Stimulated activated CD4-positive, alpha-beta T cell treated with anti-CD3 and anti-CD28 coated beads, Interleukin-1b, Interleukin-23, amount 100 ng/mL, for 48 hours (primary cell): ENCODE measurements at regions not wholly inside any gene's neighbourhood (a gene's known extent, or its start where the extent isn't known, plus 50 kb on each side); places are given as distances from the start of the nearest gene placed in this dataset.
A peak's percentile ranks its signal among the peaks of the same experiment; 100 is the strongest.
"Not testable (repeated sequence)": the region's sequence is repeated elsewhere in the genome, so short reads cannot be mapped to it uniquely, and the experiment has no call there.

ENCODE experiments used
- DNase-seq: peaks from one replicate; pipeline ENCODE4 v3.0.0-alpha.2; 2020

GRCh38 chrX:43238461-43238945 is 417.6 kb upstream of the MAOA start:
- no peak for DNase-seq

GRCh38 chrX:43239356-43239755 is 416.7 kb upstream of the MAOA start:
- no peak for DNase-seq

GRCh38 chrX:43255596-43255995 is 400.5 kb upstream of the MAOA start:
- no peak for DNase-seq

DNA sequence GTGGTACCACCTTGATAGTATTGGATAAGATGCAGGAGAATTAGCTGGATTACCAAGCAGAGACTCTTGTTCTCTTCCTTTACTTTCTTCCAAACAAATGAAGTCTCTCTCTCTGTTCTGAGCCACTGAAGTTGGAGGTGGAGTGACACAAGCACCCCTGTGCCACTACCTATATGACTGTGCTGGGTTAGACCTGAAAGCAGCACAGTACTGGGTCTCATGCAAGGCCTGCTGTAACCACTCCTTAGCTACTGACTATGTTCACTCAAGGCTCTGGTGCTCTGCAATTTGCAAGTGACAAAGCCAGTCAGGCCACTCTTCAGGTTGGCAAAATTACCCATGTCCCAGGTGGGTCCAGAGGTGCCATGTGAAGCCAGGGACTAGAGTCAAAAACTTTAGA is 389.6 kb upstream of the MAOA start:
- DNase-seq, result no peak

DNA sequence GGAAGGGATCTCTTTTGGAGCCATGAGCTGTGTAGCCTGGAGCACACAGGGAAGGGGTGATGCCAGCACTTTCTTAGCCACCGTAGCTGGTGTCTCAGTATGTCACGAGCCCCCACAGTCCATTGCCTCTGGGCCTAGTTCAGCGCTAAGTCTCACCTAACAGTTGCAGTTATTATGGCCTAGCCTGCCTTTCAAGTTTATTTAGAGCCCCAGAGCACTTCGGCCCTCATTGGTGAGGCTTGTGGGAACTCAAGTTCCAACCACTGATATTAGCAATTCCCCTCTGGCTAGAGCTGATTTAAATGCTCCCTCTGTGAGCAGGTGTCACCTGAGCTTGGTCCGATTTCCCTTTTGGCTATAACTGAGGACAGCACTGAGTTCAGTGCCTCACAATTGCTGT is 388.4 kb upstream of the MAOA start:
- DNase-seq, result no peak

DNA sequence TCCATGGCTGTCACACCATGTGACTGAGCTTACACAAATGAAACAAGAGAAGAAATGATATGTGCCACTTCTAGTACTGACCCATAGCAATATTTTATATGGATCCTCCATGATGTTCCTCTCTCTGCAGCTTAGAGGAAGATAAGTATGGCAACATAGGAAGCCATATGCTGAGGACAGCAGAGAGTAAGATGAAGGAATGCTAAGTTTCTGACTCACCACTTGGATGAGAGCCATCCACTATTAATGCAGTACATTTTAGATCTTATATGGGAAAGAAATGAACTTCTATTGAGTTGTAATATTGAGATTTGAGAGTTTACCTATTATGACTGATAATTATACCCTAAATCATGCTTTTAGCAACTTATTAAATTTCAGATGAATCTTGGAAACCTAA is 386.9 kb upstream of the MAOA start:
- DNase-seq, result no peak

DNA sequence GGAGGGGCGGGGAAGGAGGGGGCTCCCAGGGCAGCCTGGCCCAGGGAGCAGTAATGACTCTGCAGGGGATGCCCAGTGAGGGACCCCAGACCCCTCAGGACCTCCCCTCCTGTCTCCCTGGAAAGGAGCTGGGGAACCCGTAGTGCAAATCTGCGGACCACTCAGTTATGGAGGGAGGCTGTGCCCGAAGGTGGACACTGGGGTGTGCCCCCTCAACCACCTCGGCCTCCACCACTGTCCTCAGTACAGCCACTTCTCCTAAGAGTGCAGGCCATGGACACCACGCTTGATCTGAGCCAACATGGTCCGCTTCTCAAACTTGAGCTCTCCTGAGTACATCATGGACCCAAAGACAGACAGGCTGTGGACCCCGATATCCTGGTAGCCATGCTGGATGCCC is 378.2 kb upstream of the MAOA start:
- DNase-seq, result no peak

DNA sequence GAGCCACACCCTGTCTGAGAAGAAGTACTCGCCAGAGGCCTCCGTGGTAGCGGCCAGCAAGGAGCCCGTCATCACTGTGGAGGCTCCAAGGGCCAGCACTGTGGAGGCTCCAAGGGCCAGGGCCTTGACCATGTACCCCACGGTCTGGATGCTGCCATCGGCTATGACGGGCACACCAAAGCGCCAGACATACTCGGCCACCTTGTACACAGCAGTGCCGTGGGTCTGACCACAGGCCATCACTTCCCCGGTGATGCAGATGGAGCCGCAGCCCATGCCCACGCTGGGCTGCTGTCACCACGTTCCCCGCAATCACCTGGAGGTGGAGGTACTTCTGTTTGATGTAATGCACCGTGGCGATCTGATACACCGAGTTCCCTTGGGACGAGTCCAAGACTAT is 377.7 kb upstream of the MAOA start:
- no peak for DNase-seq

GRCh38 chrX:43279341-43279808 is 376.7 kb upstream of the MAOA start:
- no peak for DNase-seq

DNA sequence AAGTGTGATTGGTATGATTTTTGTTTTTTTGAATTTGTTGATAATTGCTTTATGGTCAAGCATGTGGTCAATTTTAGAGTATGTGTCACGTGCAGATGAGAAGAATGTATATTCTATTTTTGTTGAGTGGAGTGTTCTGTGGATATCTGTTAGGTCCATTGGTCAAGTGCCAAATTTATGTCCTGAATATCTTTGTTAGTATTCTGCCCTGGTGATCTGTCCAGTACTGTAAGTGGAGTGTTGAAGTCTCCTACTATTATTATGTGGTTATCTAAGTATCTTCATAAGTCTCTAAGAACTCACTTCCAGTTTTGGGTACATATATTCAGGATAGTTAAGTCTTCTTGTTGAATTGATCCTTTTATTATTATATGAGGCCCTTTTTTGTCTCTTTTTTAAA is 372.9 kb upstream of the MAOA start:
- no peak for DNase-seq

GRCh38 chrX:43311625-43312024 is 344.5 kb upstream of the MAOA start:
- not testable (repeated sequence) for DNase-seq

GRCh38 chrX:43313035-43313434 is 343.1 kb upstream of the MAOA start:
- DNase-seq, result no peak

DNA sequence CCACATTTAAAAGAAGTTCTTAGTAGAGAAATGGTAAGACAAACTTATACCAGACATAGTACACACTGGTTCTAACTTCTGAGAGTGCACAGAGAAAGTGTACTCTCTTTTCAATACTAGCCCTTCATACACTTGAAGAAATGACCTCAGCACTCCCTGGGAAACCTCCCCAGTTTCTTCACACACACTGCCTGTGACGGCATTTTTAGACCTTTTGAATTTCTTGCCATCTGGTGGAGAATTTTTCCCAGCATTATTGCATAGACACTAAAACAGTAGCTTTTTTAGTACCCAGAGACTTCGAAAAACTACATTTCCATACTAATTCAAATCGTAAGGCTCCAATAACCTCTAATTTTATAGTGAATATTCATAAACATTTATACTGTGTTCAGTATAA is 341.6 kb upstream of the MAOA start:
- no peak for DNase-seq

DNA sequence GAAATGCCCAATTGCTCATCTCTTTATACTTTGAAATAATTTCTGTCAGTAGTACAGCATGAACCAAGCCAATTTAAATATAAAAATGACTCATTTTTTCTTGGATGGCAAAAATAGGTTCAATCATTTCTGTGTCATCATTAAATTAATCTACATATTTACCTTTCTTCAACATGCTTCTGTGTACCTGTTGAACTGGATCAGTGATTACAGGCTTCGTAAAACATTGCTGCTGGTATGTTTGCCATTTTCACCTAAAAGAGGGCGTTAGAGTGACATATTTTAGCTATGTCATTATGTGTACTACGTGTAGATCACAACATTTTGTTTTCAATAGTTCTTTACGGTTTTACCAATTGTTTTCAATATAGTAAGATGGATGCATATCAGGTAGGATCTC is 340.5 kb upstream of the MAOA start:
- DNase-seq, result no peak

DNA sequence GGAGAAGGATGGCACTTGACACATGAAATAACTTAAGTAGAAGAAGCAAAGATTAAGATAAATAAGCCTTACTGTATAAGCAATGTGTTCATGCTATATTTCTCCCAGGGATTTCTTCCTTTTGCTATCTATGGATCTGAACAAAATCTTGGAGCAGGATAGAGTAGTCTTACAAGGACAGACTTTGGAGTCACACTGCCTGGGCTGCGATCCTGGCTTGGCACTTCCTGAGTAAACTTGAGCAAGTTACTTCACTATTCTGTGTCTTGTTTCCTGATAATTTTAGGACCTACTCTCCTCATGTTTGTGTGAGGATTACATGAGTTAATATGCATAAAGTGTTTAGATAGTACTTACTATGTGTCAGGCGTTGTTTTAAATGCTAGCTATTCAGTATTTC is 340.0 kb upstream of the MAOA start:
- no peak for DNase-seq

DNA sequence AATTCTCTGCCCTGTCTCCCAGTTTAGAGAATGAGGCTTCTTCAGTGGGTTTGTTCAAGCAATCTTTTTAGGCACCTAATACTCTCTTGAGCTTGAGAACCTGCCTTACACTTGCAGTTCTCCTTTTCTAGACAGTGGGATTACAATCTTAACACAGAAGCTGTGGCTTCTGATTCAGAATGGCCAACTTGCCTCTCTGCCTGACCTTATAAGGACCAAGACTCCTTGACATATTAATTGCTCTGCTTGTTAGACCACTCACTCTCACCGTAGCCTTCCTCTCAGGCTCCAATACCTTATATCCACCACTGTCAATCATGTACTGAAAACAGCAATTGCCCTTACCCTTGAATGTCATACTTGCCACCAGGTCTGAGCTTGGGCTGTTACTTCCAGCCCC is 338.7 kb upstream of the MAOA start:
- DNase-seq, result no peak

DNA sequence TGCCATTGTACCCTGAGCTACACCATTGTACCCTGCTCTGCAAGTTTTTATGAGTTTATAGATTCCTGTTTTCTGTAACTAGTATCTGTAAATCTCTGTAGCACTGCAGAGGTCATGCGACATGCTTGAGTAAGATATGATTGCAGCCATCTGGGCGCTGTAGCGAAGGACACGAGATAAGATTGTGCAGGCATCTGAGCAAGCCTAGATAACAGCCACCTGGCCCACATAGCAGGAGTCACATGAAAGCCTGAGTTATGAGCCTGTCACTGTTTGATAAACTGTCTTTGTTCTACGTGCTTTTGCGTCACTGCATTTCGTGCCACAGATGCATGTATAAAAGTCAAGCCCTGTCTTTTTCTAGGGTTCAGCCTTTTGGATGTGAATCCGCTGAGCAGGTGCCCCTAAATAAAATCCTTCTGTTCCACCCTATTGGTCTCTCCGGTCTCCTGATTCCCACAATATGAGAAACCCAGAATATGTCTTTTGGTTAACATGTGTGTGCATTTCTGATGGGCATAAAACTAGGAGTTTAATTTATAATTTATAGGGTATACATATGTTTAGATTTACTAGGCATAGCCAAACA is 327.6 kb upstream of the MAOA start:
- no peak for DNase-seq

DNA sequence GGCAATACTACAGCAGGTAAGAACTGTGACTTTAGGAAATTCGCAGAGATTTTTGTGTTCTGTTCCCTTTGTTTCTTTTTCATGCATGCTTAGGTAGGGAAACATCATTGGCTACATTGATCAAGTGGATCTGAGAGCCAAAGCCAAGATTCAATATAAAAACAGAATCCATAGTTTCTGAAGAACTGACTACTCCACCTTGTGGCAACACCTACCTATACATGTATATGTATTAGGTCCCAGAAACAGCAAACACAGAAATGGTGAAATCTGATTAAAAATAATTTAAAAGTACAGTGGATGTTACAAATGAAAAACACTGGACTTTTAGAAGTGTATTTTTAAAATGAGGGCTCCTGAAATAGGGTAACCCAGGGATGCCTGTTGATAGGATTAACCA is 322.6 kb upstream of the MAOA start:
- DNase-seq, result no peak

DNA sequence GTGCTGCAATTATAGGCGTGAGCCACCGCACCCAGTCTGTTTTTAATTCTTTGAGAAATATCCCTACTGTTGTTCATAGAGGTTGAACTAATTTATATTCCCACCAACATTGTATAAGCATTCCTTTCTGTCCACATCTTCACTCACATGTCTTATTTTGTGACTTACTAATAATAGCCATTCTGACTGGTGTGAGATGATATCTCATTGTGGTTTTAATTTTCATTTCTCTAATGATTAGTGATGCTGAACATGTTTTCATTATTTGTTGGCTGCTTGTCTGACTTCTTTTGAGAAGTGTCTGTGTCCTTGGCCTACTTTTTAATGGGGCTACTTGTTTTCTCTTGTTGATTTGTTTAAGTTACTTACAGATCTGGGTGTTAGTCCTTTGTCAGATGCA is 310.9 kb upstream of the MAOA start:
- no peak for DNase-seq

GRCh38 chrX:43349363-43349762 is 306.7 kb upstream of the MAOA start:
- peak; percentile 16 for DNase-seq

- DNase-seq, result no peak
Measured at GRCh38 chrX:43350935-43351334, 305.2 kb upstream of the MAOA start.

GRCh38 chrX:43357741-43358140 is 298.4 kb upstream of the MAOA start:
- DNase-seq, result no peak

DNA sequence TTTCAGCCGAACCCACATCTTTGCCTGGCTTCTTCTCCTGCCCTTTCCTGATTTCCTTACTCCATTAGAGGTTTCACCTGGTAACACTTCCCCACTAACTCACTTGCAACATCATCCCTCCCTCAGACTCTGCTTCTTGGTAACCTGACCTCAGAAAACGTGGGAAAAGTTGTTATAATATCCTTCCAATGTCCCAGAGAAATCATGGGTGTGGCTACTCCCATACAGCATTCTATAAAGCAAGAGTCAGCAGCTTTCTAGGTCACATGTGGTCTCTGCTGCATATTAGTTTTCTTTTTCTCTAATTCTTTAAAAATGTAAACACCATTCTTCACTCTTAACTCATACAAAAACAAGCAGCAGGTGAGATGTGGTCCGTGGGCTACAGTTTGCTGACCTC is 283.1 kb upstream of the MAOA start:
- no peak for DNase-seq

GRCh38 chrX:43375136-43375535 is 281.0 kb upstream of the MAOA start:
- DNase-seq, result no peak

- DNase-seq, result no peak
Measured at GRCh38 chrX:43380704-43381103, 275.4 kb upstream of the MAOA start.

DNA sequence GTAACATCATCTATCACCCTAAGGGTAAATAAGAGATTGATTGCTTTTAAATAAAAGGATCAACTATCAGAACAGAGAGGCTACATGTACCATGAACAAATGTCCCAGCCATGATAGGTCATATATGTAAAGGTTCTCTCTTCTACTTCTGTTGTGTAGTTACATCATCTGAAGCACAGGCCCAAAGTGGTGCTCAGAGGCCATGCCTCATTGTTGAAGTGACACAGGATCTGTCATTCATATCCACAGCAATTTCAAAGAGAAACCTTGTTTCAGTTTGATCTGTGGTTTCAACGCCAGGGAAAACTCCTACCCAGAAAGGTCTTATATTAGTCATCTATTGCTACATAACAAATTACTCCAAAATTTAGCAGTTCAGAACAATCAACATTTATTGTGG is 269.2 kb upstream of the MAOA start:
- peak; percentile 3 for DNase-seq
